Neural crest cell (in vitro differentiated cells): ENCODE measurements at regions not wholly inside any gene's neighbourhood (a gene's known extent, or its start where the extent isn't known, plus 50 kb on each side); places are given as distances from the start of the nearest gene placed in this dataset.

Source experiments
- DNase-seq: peaks from one replicate; pipeline ENCODE4 v3.0.0; 2021; ENCODE audit warnings: low read depth, mixed read lengths, low spot score
- H3K27ac Mint-ChIP-seq: one replicate; pipeline ENCODE4 v1.8.0; 2021; ENCODE audit warnings: mild to moderate bottlenecking, mixed read lengths; ENCODE audit not compliant: unreplicated experiment
- H3K27me3 Mint-ChIP-seq: 2 replicates; pipeline ENCODE4 v1.8.0; 2021; ENCODE audit warnings: low read depth, mild to moderate bottlenecking, mixed read lengths
- H3K36me3 Mint-ChIP-seq: 2 replicates; pipeline ENCODE4 v1.8.0; 2021; ENCODE audit warnings: low read depth, mild to moderate bottlenecking, mixed read lengths
- H3K4me1 Mint-ChIP-seq: 2 replicates; pipeline ENCODE4 v1.8.0; 2021; ENCODE audit warnings: mixed read lengths
- H3K4me3 Mint-ChIP-seq: one replicate; pipeline ENCODE4 v1.8.0; 2021; ENCODE audit warnings: mild to moderate bottlenecking, mixed read lengths
- H3K9me3 Mint-ChIP-seq: 2 replicates; pipeline ENCODE4 v1.8.0; 2021; ENCODE audit warnings: mixed read lengths
- CTCF ChIP-seq: fragments of 200-600 bp; sonication (generic); conservative IDR thresholded peaks from 2 replicates; pipeline ENCODE4 v1.5.0; 2021; ENCODE audit warnings: antibody characterized with exemption, mild to moderate bottlenecking

DNA sequence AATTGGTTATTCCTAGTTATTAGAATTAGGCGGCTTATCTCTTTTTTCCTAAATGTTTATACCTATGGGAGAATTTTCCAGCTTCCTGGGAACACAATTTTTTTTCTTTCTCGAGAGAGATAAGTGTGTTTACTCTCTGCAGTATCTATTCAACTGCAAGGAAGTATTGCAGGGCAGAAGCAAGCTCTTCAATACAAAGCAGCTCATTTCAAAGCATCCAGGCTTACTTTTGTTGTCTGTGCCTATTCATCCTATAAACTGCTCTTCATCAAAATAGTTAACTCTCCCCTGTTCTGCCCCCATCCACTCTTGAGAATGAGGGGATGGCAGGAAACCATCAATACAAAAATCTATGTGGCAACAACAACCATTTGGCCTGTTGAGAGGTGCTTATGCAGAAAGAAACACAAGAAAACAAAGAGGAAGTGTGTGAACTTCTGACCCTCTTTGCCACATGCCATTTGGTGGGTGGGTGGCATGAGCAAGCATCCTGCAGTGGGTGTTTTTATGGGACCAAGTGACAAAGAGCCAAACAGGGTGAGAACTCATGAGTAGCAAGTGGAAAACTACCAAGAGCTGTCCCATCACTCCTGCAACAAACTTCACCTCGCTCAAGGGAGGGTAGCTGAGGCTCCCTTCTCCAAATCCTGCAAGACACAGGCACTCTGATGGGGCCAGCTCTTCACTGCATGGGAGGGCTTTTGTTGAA is 50.6 kb upstream of the MRPS6 start:
- no peak for DNase-seq
- Mint-ChIP-seq H3K4me1 (peaks cover 6% of the 10 kb centered on the region), H3K36me3 (peaks cover 2% of the 10 kb centered on the region), H3K27ac (no peak overlapping the region), H3K27me3 (no peaks in the 10 kb centered on the region), H3K4me3 (no peak overlapping the region), H3K9me3 (peaks cover 2% of the 10 kb centered on the region)
- no peak for TF ChIP-seq CTCF

DNA sequence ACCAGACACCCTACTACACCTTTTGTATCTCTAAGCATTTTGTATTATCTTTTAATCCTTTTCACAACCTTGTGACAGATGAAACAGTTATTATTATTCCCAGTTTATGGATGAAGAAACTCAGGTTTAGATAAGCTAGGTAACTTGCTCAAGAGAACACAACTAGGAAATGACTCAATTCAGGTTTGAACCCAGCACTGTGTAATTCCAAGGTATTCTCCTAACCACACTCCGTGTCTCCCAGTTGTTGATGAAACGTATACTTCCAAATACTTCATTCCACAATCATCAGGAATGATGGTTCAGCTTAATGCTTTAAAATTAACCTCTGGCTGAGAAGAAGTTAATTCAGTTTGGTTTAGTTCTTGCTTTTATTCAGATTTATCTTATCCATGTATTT is 51.7 kb upstream of the MRPS6 start:
- H3K9me3 Mint-ChIP-seq = peaks cover 2% of the 10 kb centered on the region
- peaks cover 2% of the 10 kb centered on the region for H3K36me3 Mint-ChIP-seq
- no peak overlapping the region for H3K4me3 Mint-ChIP-seq
- peaks cover 6% of the 10 kb centered on the region for H3K4me1 Mint-ChIP-seq
- H3K27ac Mint-ChIP-seq = no peak overlapping the region
- H3K27me3 Mint-ChIP-seq = no peaks in the 10 kb centered on the region
- TF ChIP-seq CTCF = no peak
- no peak for DNase-seq

DNA sequence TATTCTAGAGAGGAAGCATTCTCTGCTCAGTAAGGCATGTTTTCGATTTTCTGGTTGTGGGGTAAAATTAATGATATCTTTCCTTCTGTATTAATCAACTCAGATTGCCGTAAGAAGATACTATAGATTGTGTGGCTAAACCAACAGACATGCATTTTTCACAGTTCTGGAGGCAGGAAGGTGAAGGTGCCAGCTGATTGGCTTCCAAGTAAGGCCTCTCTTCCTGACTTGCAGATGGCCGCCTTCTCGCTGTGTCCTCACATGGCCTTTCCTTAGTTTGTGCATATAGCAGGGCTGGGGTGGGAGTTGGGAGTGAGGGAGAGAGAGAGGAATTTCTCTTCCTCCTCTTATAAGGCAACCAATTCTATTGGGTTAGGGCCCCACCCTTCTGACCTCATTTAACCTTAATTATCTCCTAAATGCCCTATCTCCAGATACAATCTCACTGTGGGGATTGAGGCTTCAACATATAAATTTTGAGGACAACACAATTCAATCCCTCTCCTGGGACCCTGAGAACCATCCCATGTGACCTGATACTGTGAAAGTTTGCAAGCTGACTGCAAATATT is 52.3 kb upstream of the MRPS6 start:
- H3K9me3 Mint-ChIP-seq = no peaks in the 10 kb centered on the region
- no peak overlapping the region for H3K4me3 Mint-ChIP-seq
- H3K27ac Mint-ChIP-seq = no peak overlapping the region
- H3K36me3 Mint-ChIP-seq = no peaks in the 10 kb centered on the region
- H3K27me3 Mint-ChIP-seq = no peaks in the 10 kb centered on the region
- H3K4me1 Mint-ChIP-seq = peaks cover 6% of the 10 kb centered on the region
- TF ChIP-seq CTCF = no peak
- DNase-seq = no peak

- H3K4me3 Mint-ChIP-seq = no peak overlapping the region
- no peak for TF ChIP-seq CTCF
- peaks cover 6% of the 10 kb centered on the region for H3K4me1 Mint-ChIP-seq
- H3K27ac Mint-ChIP-seq = no peak overlapping the region
- peaks cover 2% of the 10 kb centered on the region for H3K9me3 Mint-ChIP-seq
- no peak for DNase-seq
- H3K27me3 Mint-ChIP-seq = no peaks in the 10 kb centered on the region
- H3K36me3 Mint-ChIP-seq = no peaks in the 10 kb centered on the region
These were observed 53.2 kb upstream of the MRPS6 start for GRCh38 chr21:34020005-34020847.

GRCh38 chr21:34019402-34019801 is 54.0 kb upstream of the MRPS6 start:
- peaks cover 6% of the 10 kb centered on the region for H3K4me1 Mint-ChIP-seq
- no peak for TF ChIP-seq CTCF
- H3K9me3 Mint-ChIP-seq = peaks cover 7% of the 10 kb centered on the region

More at GRCh38 chr21:34019402-34019801, 54.0 kb upstream of the MRPS6 start:
- Mint-ChIP-seq H3K36me3 (no peaks in the 10 kb centered on the region), H3K27ac (no peak overlapping the region), H3K27me3 (no peaks in the 10 kb centered on the region), H3K4me3 (no peak overlapping the region)
- DNase-seq = no peak
